Astrocyte (in vitro differentiated cells and primary cell): ENCODE measurements at regions not wholly inside any gene's neighbourhood (a gene's known extent, or its start where the extent isn't known, plus 50 kb on each side); places are given as distances from the start of the nearest gene placed in this dataset.

Experiments used
- EZH2 ChIP-seq: IDR thresholded peaks from 2 replicates; pipeline ENCODE4 v1.6.1; 2012; ENCODE audit warnings: mild to moderate bottlenecking, low read length, inconsistent platforms; ENCODE audit not compliant: insufficient read depth
- TF ChIP-seq, protein P1 (sequence below): IDR thresholded peaks from 2 replicates; pipeline ENCODE4 v1.5.1; 2011; ENCODE audit warnings: low read depth, mild to moderate bottlenecking, inconsistent platforms, low read length, moderate library complexity; ENCODE audit not compliant: insufficient read depth

DNA sequence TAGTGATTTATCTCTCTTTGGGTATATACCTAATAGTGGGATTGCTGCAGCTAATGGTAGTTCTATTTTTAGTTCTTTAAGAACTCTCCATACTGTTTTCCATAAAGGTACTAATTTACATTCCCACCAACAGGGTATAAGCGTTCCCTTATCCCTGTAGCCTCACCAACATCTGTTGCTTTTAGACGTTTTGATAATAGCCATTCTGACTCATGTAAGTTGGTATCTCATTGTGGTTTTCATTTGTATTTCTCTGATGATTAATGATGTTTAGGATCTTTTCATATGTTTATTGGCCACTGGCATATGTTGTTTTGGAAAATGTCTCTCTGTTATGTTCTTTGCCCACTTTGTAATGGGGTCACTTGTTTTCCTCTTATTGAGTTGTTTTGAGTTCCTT, 88.5 kb upstream of the ZNF267 start:
- TF ChIP-seq, protein P1, sequence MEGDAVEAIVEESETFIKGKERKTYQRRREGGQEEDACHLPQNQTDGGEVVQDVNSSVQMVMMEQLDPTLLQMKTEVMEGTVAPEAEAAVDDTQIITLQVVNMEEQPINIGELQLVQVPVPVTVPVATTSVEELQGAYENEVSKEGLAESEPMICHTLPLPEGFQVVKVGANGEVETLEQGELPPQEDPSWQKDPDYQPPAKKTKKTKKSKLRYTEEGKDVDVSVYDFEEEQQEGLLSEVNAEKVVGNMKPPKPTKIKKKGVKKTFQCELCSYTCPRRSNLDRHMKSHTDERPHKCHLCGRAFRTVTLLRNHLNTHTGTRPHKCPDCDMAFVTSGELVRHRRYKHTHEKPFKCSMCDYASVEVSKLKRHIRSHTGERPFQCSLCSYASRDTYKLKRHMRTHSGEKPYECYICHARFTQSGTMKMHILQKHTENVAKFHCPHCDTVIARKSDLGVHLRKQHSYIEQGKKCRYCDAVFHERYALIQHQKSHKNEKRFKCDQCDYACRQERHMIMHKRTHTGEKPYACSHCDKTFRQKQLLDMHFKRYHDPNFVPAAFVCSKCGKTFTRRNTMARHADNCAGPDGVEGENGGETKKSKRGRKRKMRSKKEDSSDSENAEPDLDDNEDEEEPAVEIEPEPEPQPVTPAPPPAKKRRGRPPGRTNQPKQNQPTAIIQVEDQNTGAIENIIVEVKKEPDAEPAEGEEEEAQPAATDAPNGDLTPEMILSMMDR, result no peak
- TF ChIP-seq EZH2, result no peak
